PC-9 (cell line): ENCODE measurements at regions not wholly inside any gene's neighbourhood (a gene's known extent, or its start where the extent isn't known, plus 50 kb on each side); places are given as distances from the start of the nearest gene placed in this dataset.

Experiments
- BruUV-seq: library from RNA; stranded (reverse); fragments of 400-500 nt; replicated peaks from 2 replicates; lab custom pipeline; 2021; lab: Mats Ljungman, UMichigan
- CTCF ChIA-PET: fragments of 300-600 bp; sonication (Branson Sonifier 250); formaldehyde crosslinking; loops from one replicate; lab custom pipeline; 2022; ENCODE audit warnings: antibody characterized with exemption; lab: Charles Lee
- POLR2A ChIA-PET: fragments of 300-600 bp; sonication (Branson Sonifier 250); formaldehyde crosslinking; loops from one replicate; lab custom pipeline; 2022; ENCODE audit warnings: antibody characterized with exemption; ENCODE audit not compliant: unreplicated experiment; lab: Charles Lee
- DNase-seq, 2 experiments: peaks; one replicate each; pipeline versions ENCODE4 v3.0.0 to v3.0.0-alpha.2; 2015 to 2022; ENCODE audit warnings: mixed read lengths in 1 of 2
- H2AFZ ChIP-seq: fragments of 200-600 bp; sonication (generic); 2 replicates; pipeline ENCODE4 v1.8.1; 2017; ENCODE audit warnings: antibody characterized with exemption
- H3F3A ChIP-seq: fragments of 200-600 bp; sonication (generic); 2 replicates; pipeline ENCODE4 v1.8.1; 2017; ENCODE audit warnings: antibody characterized with exemption, mild to moderate bottlenecking, low read depth; ENCODE audit not compliant: insufficient read depth
- H3K27ac ChIP-seq: fragments of 200-600 bp; sonication (generic); 2 replicates; pipeline ENCODE4 v1.6.1; 2016; ENCODE audit warnings: mixed run types
- H3K27me3 ChIP-seq: fragments of 200-600 bp; sonication (generic); 2 replicates; pipeline ENCODE4 v1.6.1; 2016; ENCODE audit warnings: low read depth, mixed run types; ENCODE audit not compliant: insufficient read depth
- H3K36me3 ChIP-seq: fragments of 200-600 bp; sonication (generic); 2 replicates; pipeline ENCODE4 v1.6.1; 2016; ENCODE audit warnings: low read depth, mixed run types
- H3K4me1 ChIP-seq: fragments of 200-600 bp; sonication (generic); replicated peaks from 2 replicates; pipeline ENCODE4 v1.6.1; 2016; ENCODE audit warnings: mixed run types; ENCODE audit not compliant: insufficient read depth
- H3K4me2 ChIP-seq: fragments of 200-600 bp; sonication (generic); 2 replicates; pipeline ENCODE4 v1.6.1; 2017; ENCODE audit warnings: mixed run types
- H3K4me3 ChIP-seq: fragments of 200-600 bp; sonication (generic); 2 replicates; pipeline ENCODE4 v1.6.1; 2016; ENCODE audit warnings: mixed run types
- H3K79me2 ChIP-seq: fragments of 200-600 bp; sonication (generic); 2 replicates; pipeline ENCODE4 v1.6.1; 2017; ENCODE audit warnings: low read depth, mixed run types
- H3K9me2 ChIP-seq: fragments of 200-600 bp; sonication (generic); 2 replicates; pipeline ENCODE4 v1.8.1; 2017; ENCODE audit warnings: mild to moderate bottlenecking; ENCODE audit not compliant: insufficient read depth
- H3K9me3 ChIP-seq: fragments of 200-600 bp; sonication (generic); 2 replicates; pipeline ENCODE4 v1.8.1; 2016; ENCODE audit warnings: low read depth; ENCODE audit not compliant: insufficient read depth
- H4K20me1 ChIP-seq: fragments of 200-600 bp; sonication (generic); 2 replicates; pipeline ENCODE4 v1.8.1; 2017; ENCODE audit not compliant: insufficient read depth
- CTCF ChIP-seq: fragments of 200-600 bp; sonication (generic); conservative IDR thresholded peaks from 2 replicates; pipeline ENCODE4 v1.6.1; 2017; ENCODE audit warnings: mixed run types, antibody characterized with exemption, mild to moderate bottlenecking, moderate library complexity
- EZH2 ChIP-seq: fragments of 200-600 bp; sonication (generic); IDR thresholded peaks from 2 replicates; pipeline ENCODE4 v1.8.0; 2017; ENCODE audit warnings: antibody characterized with exemption, low read depth
- intact Hi-C: fragments of 100-400 bp; cut with micrococcal nuclease; formaldehyde crosslinking; loops from one replicate; pipeline ENCODE4 v1.10.0; 2022; ENCODE audit not compliant: unreplicated experiment

- Histone ChIP-seq H3K27me3 (peaks cover 100% of the 10 kb centered on the region), H3K4me3 (no peak overlapping the region), H4K20me1 (no peaks in the 10 kb centered on the region; the same call in 1 of the 2 replicates), H3K9me3 (no peaks in the 10 kb centered on the region), H3K27ac (no peak overlapping the region), H3K79me2 (no peaks in the 10 kb centered on the region), H3K4me2 (no peak overlapping the region), H3K4me1 (no peaks in the 10 kb centered on the region), H3K9me2 (no peaks in the 10 kb centered on the region), H3F3A (no peaks in the 10 kb centered on the region), H3K36me3 (no peaks in the 10 kb centered on the region), H2AFZ (no peak overlapping the region)
- TF ChIP-seq EZH2 (no peak), CTCF (no peak)
- intact Hi-C loops: loop anchor here (1.0 kb wide), 1 partner anchor 258 kb away; no protein-coding TSS in a partner anchor
- ChIA-PET POLR2A (interaction anchor here (0.8 kb wide), 1 partner anchor 1106 kb away, joined by 7 read pairs; no protein-coding TSS in a partner anchor), CTCF (no interaction called here)
- DNase-seq: no peak
- no TSS peak for BruUV-seq
Observed at GRCh38 chr9:135344523-135344901, 135.1 kb upstream of the PPP1R26 start.

DNA sequence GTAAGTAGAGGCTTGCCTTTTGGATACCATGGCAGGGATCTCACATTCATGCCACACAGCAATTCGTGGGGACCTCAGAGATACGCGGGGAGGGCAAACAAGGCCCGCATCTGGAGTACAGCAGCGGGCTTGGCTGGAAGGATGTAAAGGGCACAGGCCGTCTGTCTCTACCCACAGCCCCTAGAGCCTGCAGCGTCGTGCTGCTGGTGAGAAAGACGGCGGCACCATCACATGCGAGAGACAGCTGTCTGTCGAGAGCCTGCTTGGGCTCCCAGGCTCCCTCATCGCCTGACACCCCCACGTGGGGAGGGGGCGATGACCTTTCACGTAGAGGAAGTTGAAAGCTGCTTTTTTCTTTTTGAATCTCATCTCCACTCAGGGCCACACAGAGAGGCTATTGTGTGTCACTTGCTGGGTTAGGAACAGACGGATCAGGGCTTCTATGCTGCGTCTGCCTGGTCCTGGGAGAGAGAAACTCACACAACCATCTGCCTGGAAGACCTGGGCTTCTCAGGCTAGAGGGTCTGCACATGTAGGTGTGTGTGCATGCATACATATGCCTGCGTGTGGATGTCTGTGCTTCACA lies 134.6 kb upstream of the PPP1R26 start:
- CTCF ChIA-PET: no interaction called here
- POLR2A ChIA-PET: interaction anchor here (0.8 kb wide), 1 partner anchor 1105 kb away, joined by 7 read pairs; no protein-coding TSS in a partner anchor

GRCh38 chr9:135345775-135346433 lies 133.7 kb upstream of the PPP1R26 start:
- no peaks in the 10 kb centered on the region for H3K9me3 ChIP-seq
- H3K27ac ChIP-seq: no peak overlapping the region
- H3K79me2 ChIP-seq: no peaks in the 10 kb centered on the region
- no peak for DNase-seq
- H3F3A ChIP-seq: no peaks in the 10 kb centered on the region
- H3K36me3 ChIP-seq: no peaks in the 10 kb centered on the region
- H2AFZ ChIP-seq: no peak overlapping the region
- BruUV-seq: no TSS peak
- H3K4me2 ChIP-seq: no peak overlapping the region
- intact Hi-C loops: no loop called here
- POLR2A ChIA-PET: interaction anchor here (0.7 kb wide), 1 partner anchor 500 kb away, joined by 3 read pairs; no protein-coding TSS in a partner anchor
- no peaks in the 10 kb centered on the region for H3K9me2 ChIP-seq
- CTCF ChIA-PET: no interaction called here
- no peaks in the 10 kb centered on the region for H3K4me1 ChIP-seq
- no peaks in the 10 kb centered on the region; the same call in none of the 2 replicates for H4K20me1 ChIP-seq
- TF ChIP-seq CTCF (no peak), EZH2 (0 out of 2 replicates have a peak, but pooled peaks have one; percentile 30)
- H3K27me3 ChIP-seq: peaks cover 100% of the 10 kb centered on the region
- H3K4me3 ChIP-seq: no peak overlapping the region

More for the DNA sequence above, 134.6 kb upstream of the PPP1R26 start:
- Histone ChIP-seq H3K79me2 (no peaks in the 10 kb centered on the region), H3K36me3 (no peaks in the 10 kb centered on the region), H3F3A (no peaks in the 10 kb centered on the region), H2AFZ (no peak overlapping the region), H3K27me3 (peaks cover 100% of the 10 kb centered on the region), H3K4me1 (no peaks in the 10 kb centered on the region), H3K27ac (no peak overlapping the region), H3K4me3 (no peak overlapping the region), H3K9me2 (no peaks in the 10 kb centered on the region), H3K9me3 (no peaks in the 10 kb centered on the region), H3K4me2 (no peak overlapping the region), H4K20me1 (no peaks in the 10 kb centered on the region; the same call in 1 of the 2 replicates)
- no peak for TF ChIP-seq EZH2
- TF ChIP-seq CTCF: no peak
- no peak for DNase-seq
- BruUV-seq: no TSS peak
- intact Hi-C loops: loop anchor here (1.0 kb wide), 1 partner anchor 259 kb away; no protein-coding TSS in a partner anchor
